Tibial nerve (tissue), 4 donors: ENCODE measurements at regions not wholly inside any gene's neighbourhood (a gene's known extent, or its start where the extent isn't known, plus 50 kb on each side); places are given as distances from the start of the nearest gene placed in this dataset.

Experiments used
- DNase-seq, 2 donors: peaks; one replicate each; pipeline ENCODE4 v3.0.0-alpha.2; 2019; ENCODE audit warnings: low spot score in 2 of 2
- H3K27ac ChIP-seq, 4 donors: fragments of 200-600 bp; sonication (generic) in 3 of 4; one replicate each; pipeline ENCODE4 v1.5.1; 2017 to 2019; ENCODE audit warnings: mild to moderate bottlenecking in 1 of 4
- H3K27me3 ChIP-seq, 2 donors: fragments of 200-600 bp; sonication (generic) in 1 of 2; one replicate each; pipeline versions ENCODE4 v1.5.1 to v1.6.0; 2017 to 2019
- H3K36me3 ChIP-seq, 3 donors: fragments of 200-600 bp; sonication (generic); one replicate each; pipeline ENCODE4 v1.5.1; 2018 to 2019
- H3K4me1 ChIP-seq, 4 donors: fragments of 200-600 bp; sonication (generic) in 3 of 4; one replicate each; pipeline ENCODE4 v1.5.1; 2017 to 2019
- H3K4me3 ChIP-seq, 4 donors: fragments of 200-600 bp; sonication (generic) in 3 of 4; one replicate each; pipeline ENCODE4 v1.5.1; 2017 to 2019; ENCODE audit warnings: mild to moderate bottlenecking in 1 of 4, moderate library complexity in 1 of 4
- H3K9me3 ChIP-seq, 4 donors: fragments of 200-600 bp; sonication (generic) in 3 of 4; one replicate each; pipeline ENCODE4 v1.5.1; 2017 to 2019
- EP300 ChIP-seq, 2 donors: sonication (generic); formaldehyde crosslinking; IDR thresholded peaks; one replicate each; pipeline ENCODE4 v1.6.1; 2017; ENCODE audit warnings: antibody characterized with exemption in 2 of 2, mild to moderate bottlenecking in 1 of 2
- POLR2A ChIP-seq, 2 donors: fragments of 450-650 bp; IDR thresholded peaks; one replicate each; pipeline ENCODE4 v1.6.1; 2017; ENCODE audit warnings: antibody characterized with exemption in 2 of 2, mild to moderate bottlenecking in 2 of 2, moderate library complexity in 2 of 2
- whole genome bisulfite sequencing, 2 donors: methylation state at CpG; one replicate each; pipeline ENCODE4 v1.1.5; 2018; 5-methylcytosine and 5-hydroxymethylcytosine counted together
- TF ChIP-seq, protein P1 (sequence below), 5 experiments: fragments of 200-600 bp in 3 of 5; fragments of 450-650 bp in 2 of 5; sonication (generic) in 3 of 5; IDR thresholded peaks; one replicate each; pipeline ENCODE4 v1.5.1; 2016 to 2019; ENCODE audit warnings: antibody characterized with exemption in 5 of 5, mild to moderate bottlenecking in 3 of 5, moderate library complexity in 2 of 5

- Histone ChIP-seq H3K9me3 (no peaks in the 10 kb centered on the region), H3K27me3 (no peaks in the 10 kb centered on the region), H3K4me1 (no peaks in the 10 kb centered on the region), H3K4me3 (no peak overlapping the region), H3K27ac (no peak overlapping the region), H3K36me3 (peaks cover 0 to 83% (median 6%) of the 10 kb centered on the region in 3 donors)
- 80 to 96% methylated on average over 3 of the region's 3 CpGs for WGBS, 2 donors
- DNase-seq: no peak
- TF ChIP-seq EP300 (IDR thresholded peaks at IDR 0.05) (no peak), POLR2A (IDR thresholded peaks at IDR 0.05) (no peak)
- TF ChIP-seq, protein P1, sequence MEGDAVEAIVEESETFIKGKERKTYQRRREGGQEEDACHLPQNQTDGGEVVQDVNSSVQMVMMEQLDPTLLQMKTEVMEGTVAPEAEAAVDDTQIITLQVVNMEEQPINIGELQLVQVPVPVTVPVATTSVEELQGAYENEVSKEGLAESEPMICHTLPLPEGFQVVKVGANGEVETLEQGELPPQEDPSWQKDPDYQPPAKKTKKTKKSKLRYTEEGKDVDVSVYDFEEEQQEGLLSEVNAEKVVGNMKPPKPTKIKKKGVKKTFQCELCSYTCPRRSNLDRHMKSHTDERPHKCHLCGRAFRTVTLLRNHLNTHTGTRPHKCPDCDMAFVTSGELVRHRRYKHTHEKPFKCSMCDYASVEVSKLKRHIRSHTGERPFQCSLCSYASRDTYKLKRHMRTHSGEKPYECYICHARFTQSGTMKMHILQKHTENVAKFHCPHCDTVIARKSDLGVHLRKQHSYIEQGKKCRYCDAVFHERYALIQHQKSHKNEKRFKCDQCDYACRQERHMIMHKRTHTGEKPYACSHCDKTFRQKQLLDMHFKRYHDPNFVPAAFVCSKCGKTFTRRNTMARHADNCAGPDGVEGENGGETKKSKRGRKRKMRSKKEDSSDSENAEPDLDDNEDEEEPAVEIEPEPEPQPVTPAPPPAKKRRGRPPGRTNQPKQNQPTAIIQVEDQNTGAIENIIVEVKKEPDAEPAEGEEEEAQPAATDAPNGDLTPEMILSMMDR (IDR thresholded peaks at IDR 0.05): no peak
These were observed 242.6 kb upstream of the TPM1 start for GRCh38 chr15:62799919-62800318.

- Histone ChIP-seq H3K27me3 (no peaks in the 10 kb centered on the region), H3K4me1 (no peaks in the 10 kb centered on the region), H3K27ac (no peak overlapping the region), H3K9me3 (no peaks in the 10 kb centered on the region), H3K4me3 (no peak overlapping the region), H3K36me3 (peaks cover 4 to 83% (median 6%) of the 10 kb centered on the region in 3 donors)
- TF ChIP-seq EP300 (IDR thresholded peaks at IDR 0.05) (no peak), POLR2A (IDR thresholded peaks at IDR 0.05) (no peak)
- TF ChIP-seq, protein P1 (IDR thresholded peaks at IDR 0.05): no peak
- DNase-seq: no peak
- WGBS, 2 donors: 48% methylated on average over 2 of the region's 2 CpGs
These were observed 239.9 kb upstream of the TPM1 start for GRCh38 chr15:62802612-62803011.

DNA sequence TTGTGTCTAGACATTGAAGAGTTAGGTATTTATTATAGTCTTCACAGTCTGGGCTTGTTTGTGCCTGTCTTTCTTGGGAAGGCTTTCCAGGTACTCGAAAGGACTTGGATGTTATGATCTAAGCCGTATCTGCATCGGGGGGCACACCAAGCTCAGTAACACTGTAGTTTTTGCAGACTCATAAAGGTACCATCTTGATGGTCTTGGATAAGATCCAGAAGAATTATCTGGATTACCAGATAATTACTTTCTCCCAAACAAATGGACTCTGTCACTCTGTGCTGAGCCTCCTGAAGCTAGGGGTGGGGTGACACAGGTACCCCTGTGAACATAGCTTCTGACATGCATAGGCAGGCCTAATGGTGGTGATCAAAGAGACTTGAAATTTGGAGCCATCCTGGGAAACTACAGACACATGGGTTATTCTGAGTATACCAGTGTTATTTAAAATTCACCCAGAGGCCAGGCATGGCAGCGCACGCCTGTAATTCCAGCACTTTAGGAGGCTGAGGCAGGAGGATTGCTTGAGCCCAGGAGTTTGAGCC is 238.6 kb upstream of the TPM1 start:
- 96 to 97% methylated on average over 5 of the region's 5 CpGs for WGBS, 2 donors
- TF ChIP-seq POLR2A (IDR thresholded peaks at IDR 0.05): no peak
- H3K36me3 ChIP-seq: peaks cover 4 to 84% (median 6%) of the 10 kb centered on the region in 3 donors

DNA sequence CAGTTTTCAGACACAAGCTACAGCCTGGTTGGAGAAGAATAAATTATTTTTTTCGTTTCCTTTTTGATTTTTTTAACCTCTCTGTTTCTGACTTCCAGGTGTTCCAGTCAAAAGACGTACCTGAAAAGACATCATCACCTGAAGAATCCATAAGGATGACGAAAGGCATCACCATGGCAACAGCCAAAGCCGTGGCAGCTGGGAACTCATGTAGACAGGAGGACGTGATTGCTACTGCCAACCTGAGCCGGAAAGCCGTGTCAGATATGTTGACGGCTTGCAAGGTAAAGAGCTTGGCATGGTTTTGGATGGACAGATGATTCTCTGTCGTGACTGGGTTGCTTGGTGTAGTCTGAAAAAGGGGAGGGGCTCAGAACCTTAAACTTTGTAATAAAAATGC is 237.0 kb upstream of the TPM1 start:
- no peaks in the 10 kb centered on the region for H3K9me3 ChIP-seq
- peaks cover 0 to 82% (median 6%) of the 10 kb centered on the region in 3 donors for H3K36me3 ChIP-seq
- H3K4me3 ChIP-seq: no peak overlapping the region
- no peak for DNase-seq
- TF ChIP-seq, protein P1 (IDR thresholded peaks at IDR 0.05): no peak
- TF ChIP-seq EP300 (IDR thresholded peaks at IDR 0.05): no peak
- no peak for TF ChIP-seq POLR2A (IDR thresholded peaks at IDR 0.05)
- H3K4me1 ChIP-seq: no peaks in the 10 kb centered on the region
- H3K27me3 ChIP-seq: no peaks in the 10 kb centered on the region
- 92% methylated on average over 9 of the region's 9 CpGs for WGBS, 2 donors
- H3K27ac ChIP-seq: no peak overlapping the region

More for the DNA sequence above, 238.6 kb upstream of the TPM1 start:
- DNase-seq: no peak
- Histone ChIP-seq H3K27ac (no peak overlapping the region), H3K27me3 (no peaks in the 10 kb centered on the region), H3K4me3 (no peak overlapping the region), H3K9me3 (no peaks in the 10 kb centered on the region), H3K4me1 (no peaks in the 10 kb centered on the region)

GRCh38 chr15:62807539-62808130 is 234.9 kb upstream of the TPM1 start:
- no peak for DNase-seq
- TF ChIP-seq POLR2A (IDR thresholded peaks at IDR 0.05) (no peak), EP300 (IDR thresholded peaks at IDR 0.05) (no peak)
- TF ChIP-seq, protein P1 (IDR thresholded peaks at IDR 0.05): no peak
- WGBS, 2 donors: 90 to 91% methylated on average over 11 of the region's 11 CpGs
- Histone ChIP-seq H3K36me3 (peaks cover 0 to 87% (median 6%) of the 10 kb centered on the region in 3 donors), H3K9me3 (no peaks in the 10 kb centered on the region), H3K4me1 (no peaks in the 10 kb centered on the region), H3K27ac (no peak overlapping the region), H3K4me3 (no peak overlapping the region), H3K27me3 (no peaks in the 10 kb centered on the region)
